ENCODE measurements at regions not wholly inside any gene's neighbourhood (a gene's known extent, or its start where the extent isn't known, plus 50 kb on each side); places are given as distances from the start of the nearest gene placed in this dataset.

DNA sequence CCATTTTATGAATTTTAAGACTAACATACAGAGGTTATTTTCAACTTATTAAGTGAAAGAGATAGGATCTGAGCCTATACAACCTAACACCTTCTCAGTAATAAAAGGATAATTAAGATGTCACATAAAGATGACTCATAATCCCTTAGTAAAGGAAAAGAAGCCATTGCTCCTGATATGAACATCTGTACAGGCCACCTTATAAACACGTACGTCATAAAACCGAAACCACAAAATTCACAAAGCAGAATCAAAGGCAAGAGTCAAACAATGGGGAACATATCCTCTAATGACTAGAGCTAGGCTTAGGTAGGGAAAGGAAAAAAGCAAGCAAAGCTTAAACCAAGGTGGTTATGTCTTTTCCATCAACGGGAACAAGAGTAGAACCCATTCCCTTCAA, 103.5 kb downstream of the KCNA4 start:
- Mint-ChIP-seq H3K9me3 (peaks cover 0 to 11% (median 4%) of the 10 kb centered on the region in 7 donors), H3K27ac (no peak overlapping the region), H3K4me1 (no peaks in the 10 kb centered on the region), H3K4me3 (no peak overlapping the region), H3K36me3 (no peaks in the 10 kb centered on the region), H3K27me3 (no peaks in the 10 kb centered on the region)
- no peaks in the 10 kb centered on the region for H3K9me3 ChIP-seq (ENCODE audit: control insufficient read depth in 2 of 2, low read length in 2 of 2)
- no peaks in the 10 kb centered on the region for H3K4me1 ChIP-seq (ENCODE audit: control insufficient read depth, insufficient read depth, low read length, poor library complexity, severe bottlenecking)
- no peaks in the 10 kb centered on the region for H3K36me3 ChIP-seq (ENCODE audit: control insufficient read depth, insufficient read depth, low read length)
- no peaks in the 10 kb centered on the region for H3K27me3 ChIP-seq (ENCODE audit: control insufficient read depth, insufficient read depth, low read length)
- no peak overlapping the region for H3K4me3 ChIP-seq (ENCODE audit: low read depth, low read length)
- no peak for ATAC-seq (ENCODE audit: low read depth in 2 of 2)
- no peak for DNase-seq
- H3K27ac ChIP-seq (ENCODE audit: insufficient read depth, low read length, poor library complexity, severe bottlenecking), result no peak overlapping the region

DNA sequence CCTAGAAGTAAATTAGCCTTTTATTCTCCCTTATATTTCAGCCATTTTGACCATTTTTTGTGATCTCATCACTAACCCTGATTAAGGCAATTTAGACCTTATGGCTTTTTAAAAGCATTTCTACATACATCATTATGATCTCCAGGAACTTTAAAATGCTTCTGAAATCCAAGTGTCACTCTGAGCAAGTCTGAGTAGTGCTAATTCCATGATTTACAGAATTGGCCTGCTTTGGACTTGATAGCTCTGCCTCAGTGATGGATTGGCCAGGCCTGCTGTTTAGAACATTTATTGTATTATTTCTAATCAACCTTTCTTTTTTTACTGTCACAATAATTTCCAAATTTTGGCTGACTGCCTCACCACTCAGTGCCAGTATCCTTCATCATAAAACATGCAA, 116.4 kb downstream of the KCNA4 start:
- peaks cover 2% of the 10 kb centered on the region for H3K36me3 Mint-ChIP-seq

GRCh38 chr11:29879560-29879959, 137.3 kb downstream of the KCNA4 start:
- no peak overlapping the region for H3K4me3 Mint-ChIP-seq
- H3K9me3 Mint-ChIP-seq, result peaks cover 0 to 18% (median 7%) of the 10 kb centered on the region in 7 donors
- H3K27me3 Mint-ChIP-seq, result no peaks in the 10 kb centered on the region
- ATAC-seq (ENCODE audit: low read depth in 2 of 2) (no peak), DNase-seq (no peak)
- no peak overlapping the region for H3K27ac ChIP-seq (ENCODE audit: insufficient read depth, low read length, poor library complexity, severe bottlenecking)
- no peaks in the 10 kb centered on the region for H3K4me1 ChIP-seq (ENCODE audit: control insufficient read depth, insufficient read depth, low read length, poor library complexity, severe bottlenecking)
- no peaks in the 10 kb centered on the region for H3K27me3 ChIP-seq (ENCODE audit: control insufficient read depth, insufficient read depth, low read length)
- H3K36me3 ChIP-seq (ENCODE audit: control insufficient read depth, insufficient read depth, low read length), result no peaks in the 10 kb centered on the region
- no peaks in the 10 kb centered on the region for H3K9me3 ChIP-seq (ENCODE audit: control insufficient read depth in 2 of 2, low read length in 2 of 2)
- no peaks in the 10 kb centered on the region for H3K36me3 Mint-ChIP-seq
- no peak overlapping the region for H3K27ac Mint-ChIP-seq
- no peaks in the 10 kb centered on the region for H3K4me1 Mint-ChIP-seq
- no peak overlapping the region for H3K4me3 ChIP-seq (ENCODE audit: low read depth, low read length)

More for the DNA sequence above, 116.4 kb downstream of the KCNA4 start:
- Histone ChIP-seq H3K9me3 (ENCODE audit: control insufficient read depth in 2 of 2, low read length in 2 of 2) (peaks cover 0 to 2% of the 10 kb centered on the region in 2 experiments), H3K27ac (ENCODE audit: insufficient read depth, low read length, poor library complexity, severe bottlenecking) (no peak overlapping the region), H3K4me1 (ENCODE audit: control insufficient read depth, insufficient read depth, low read length, poor library complexity, severe bottlenecking) (no peaks in the 10 kb centered on the region), H3K4me3 (ENCODE audit: low read depth, low read length) (no peak overlapping the region), H3K36me3 (ENCODE audit: control insufficient read depth, insufficient read depth, low read length) (no peaks in the 10 kb centered on the region), H3K27me3 (ENCODE audit: control insufficient read depth, insufficient read depth, low read length) (no peaks in the 10 kb centered on the region)
- H3K27ac Mint-ChIP-seq, result no peak overlapping the region
- H3K9me3 Mint-ChIP-seq, result peaks cover 0 to 22% (median 6%) of the 10 kb centered on the region in 7 donors
- DNase-seq (no peak), ATAC-seq (ENCODE audit: low read depth in 2 of 2) (no peak)
- no peak overlapping the region for H3K4me3 Mint-ChIP-seq
- H3K27me3 Mint-ChIP-seq, result no peaks in the 10 kb centered on the region
- H3K4me1 Mint-ChIP-seq, result no peaks in the 10 kb centered on the region

GRCh38 chr11:29876192-29876591, 140.6 kb downstream of the KCNA4 start:
- no peaks in the 10 kb centered on the region for H3K27me3 Mint-ChIP-seq
- Histone ChIP-seq H3K4me3 (ENCODE audit: low read depth, low read length) (no peak overlapping the region), H3K9me3 (ENCODE audit: control insufficient read depth in 2 of 2, low read length in 2 of 2) (no peaks in the 10 kb centered on the region), H3K27ac (ENCODE audit: insufficient read depth, low read length, poor library complexity, severe bottlenecking) (no peak overlapping the region), H3K27me3 (ENCODE audit: control insufficient read depth, insufficient read depth, low read length) (no peaks in the 10 kb centered on the region), H3K36me3 (ENCODE audit: control insufficient read depth, insufficient read depth, low read length) (no peaks in the 10 kb centered on the region), H3K4me1 (ENCODE audit: control insufficient read depth, insufficient read depth, low read length, poor library complexity, severe bottlenecking) (no peaks in the 10 kb centered on the region)
- H3K27ac Mint-ChIP-seq, result no peak overlapping the region
- no peaks in the 10 kb centered on the region for H3K4me1 Mint-ChIP-seq
- H3K9me3 Mint-ChIP-seq, result peaks cover 0 to 39% (median 10%) of the 10 kb centered on the region in 7 donors
- DNase-seq, result no peak
- no peaks in the 10 kb centered on the region for H3K36me3 Mint-ChIP-seq
- no peak overlapping the region for H3K4me3 Mint-ChIP-seq
- no peak for ATAC-seq (ENCODE audit: low read depth in 2 of 2)

DNA sequence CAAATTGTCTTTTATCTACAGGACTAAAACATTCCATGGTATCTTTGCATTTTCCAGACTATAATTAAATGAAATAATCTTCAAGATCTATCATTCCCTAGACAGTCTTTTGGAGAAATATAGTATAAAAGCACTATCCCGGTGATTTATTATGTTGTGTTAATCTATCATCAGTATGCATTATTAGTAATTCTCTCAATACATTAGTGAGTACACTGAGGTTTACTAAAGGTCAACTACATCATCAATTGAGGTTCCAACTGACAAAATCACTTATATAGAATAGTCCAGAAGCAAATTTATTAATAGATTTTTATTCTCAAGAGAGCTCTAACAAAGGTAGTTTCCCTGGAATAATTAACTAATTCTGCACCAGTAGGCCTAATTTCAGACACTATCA, 169.6 kb downstream of the KCNA4 start:
- no peak overlapping the region for H3K27ac ChIP-seq (ENCODE audit: insufficient read depth, low read length, poor library complexity, severe bottlenecking)
- H3K27me3 ChIP-seq (ENCODE audit: control insufficient read depth, insufficient read depth, low read length), result no peaks in the 10 kb centered on the region
- ATAC-seq (ENCODE audit: low read depth in 2 of 2) (no peak), DNase-seq (no peak)
- no peak overlapping the region for H3K27ac Mint-ChIP-seq
- no peak overlapping the region for H3K4me3 ChIP-seq (ENCODE audit: low read depth, low read length)
- no peaks in the 10 kb centered on the region for H3K36me3 ChIP-seq (ENCODE audit: control insufficient read depth, insufficient read depth, low read length)
- no peaks in the 10 kb centered on the region for H3K4me1 Mint-ChIP-seq
- H3K4me1 ChIP-seq (ENCODE audit: control insufficient read depth, insufficient read depth, low read length, poor library complexity, severe bottlenecking), result no peaks in the 10 kb centered on the region
- no peak overlapping the region for H3K4me3 Mint-ChIP-seq
- H3K9me3 Mint-ChIP-seq, result peaks cover 2 to 18% (median 5%) of the 10 kb centered on the region in 7 donors
- H3K36me3 Mint-ChIP-seq, result no peaks in the 10 kb centered on the region
- H3K27me3 Mint-ChIP-seq, result no peaks in the 10 kb centered on the region
- H3K9me3 ChIP-seq (ENCODE audit: control insufficient read depth in 2 of 2, low read length in 2 of 2), result no peaks in the 10 kb centered on the region

DNA sequence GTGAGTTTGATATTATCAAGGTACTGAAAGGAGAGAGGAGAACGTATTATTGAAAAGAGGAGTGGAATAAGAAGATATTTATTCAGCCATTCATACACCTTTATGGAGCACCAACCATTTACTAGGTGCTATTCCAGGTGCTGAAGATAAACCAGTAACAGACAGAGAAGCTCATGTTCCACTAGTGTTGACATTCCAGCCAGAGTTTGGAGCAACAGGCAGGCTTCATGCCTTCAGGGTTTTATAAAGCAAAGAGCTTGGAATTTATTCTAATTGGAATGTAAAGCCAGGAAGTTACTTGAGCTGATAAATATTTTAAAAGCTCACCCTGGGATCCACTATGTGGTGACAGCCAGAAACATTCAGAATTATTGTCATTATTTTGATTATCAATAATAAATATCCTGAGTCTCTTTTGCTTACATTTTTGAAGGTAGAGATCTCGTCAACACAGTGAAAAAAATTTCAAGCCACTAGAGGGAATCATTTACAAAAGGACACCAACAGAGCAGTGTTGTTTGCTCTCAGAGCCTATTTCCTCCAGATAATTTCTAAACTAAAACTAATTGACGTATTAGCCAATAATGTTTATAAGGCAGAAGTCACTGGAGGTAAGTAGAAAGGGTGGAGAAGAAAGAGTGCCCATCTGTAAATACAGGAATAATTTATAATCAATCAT, 172.0 kb downstream of the KCNA4 start:
- Mint-ChIP-seq H3K9me3 (peaks cover 0 to 8% (median 5%) of the 10 kb centered on the region in 7 donors), H3K27ac (no peak overlapping the region), H3K27me3 (no peaks in the 10 kb centered on the region), H3K4me1 (no peaks in the 10 kb centered on the region), H3K36me3 (no peaks in the 10 kb centered on the region), H3K4me3 (no peak overlapping the region)
- Histone ChIP-seq H3K36me3 (ENCODE audit: control insufficient read depth, insufficient read depth, low read length) (no peaks in the 10 kb centered on the region), H3K27me3 (ENCODE audit: control insufficient read depth, insufficient read depth, low read length) (no peaks in the 10 kb centered on the region), H3K27ac (ENCODE audit: insufficient read depth, low read length, poor library complexity, severe bottlenecking) (no peak overlapping the region), H3K4me1 (ENCODE audit: control insufficient read depth, insufficient read depth, low read length, poor library complexity, severe bottlenecking) (no peaks in the 10 kb centered on the region), H3K4me3 (ENCODE audit: low read depth, low read length) (no peak overlapping the region), H3K9me3 (ENCODE audit: control insufficient read depth in 2 of 2, low read length in 2 of 2) (no peaks in the 10 kb centered on the region)
- DNase-seq (no peak), ATAC-seq (ENCODE audit: low read depth in 2 of 2) (no peak)

- H3K4me1 Mint-ChIP-seq, result no peaks in the 10 kb centered on the region
- peaks cover 0 to 5% (median 3%) of the 10 kb centered on the region in 7 donors for H3K9me3 Mint-ChIP-seq
- Histone ChIP-seq H3K9me3 (ENCODE audit: control insufficient read depth in 2 of 2, low read length in 2 of 2) (no peaks in the 10 kb centered on the region), H3K4me3 (ENCODE audit: low read depth, low read length) (no peak overlapping the region), H3K27ac (ENCODE audit: insufficient read depth, low read length, poor library complexity, severe bottlenecking) (no peak overlapping the region), H3K27me3 (ENCODE audit: control insufficient read depth, insufficient read depth, low read length) (no peaks in the 10 kb centered on the region), H3K36me3 (ENCODE audit: control insufficient read depth, insufficient read depth, low read length) (no peaks in the 10 kb centered on the region), H3K4me1 (ENCODE audit: control insufficient read depth, insufficient read depth, low read length, poor library complexity, severe bottlenecking) (no peaks in the 10 kb centered on the region)
- no peaks in the 10 kb centered on the region for H3K27me3 Mint-ChIP-seq
- ATAC-seq (ENCODE audit: low read depth in 2 of 2) (no peak), DNase-seq (no peak)
- H3K36me3 Mint-ChIP-seq, result no peaks in the 10 kb centered on the region
- no peak overlapping the region for H3K4me3 Mint-ChIP-seq
- H3K27ac Mint-ChIP-seq, result no peak overlapping the region
Measured at GRCh38 chr11:29844031-29844430, 172.8 kb downstream of the KCNA4 start.

GRCh38 chr11:29842061-29842460, 174.8 kb downstream of the KCNA4 start:
- no peaks in the 10 kb centered on the region for H3K27me3 ChIP-seq (ENCODE audit: control insufficient read depth, insufficient read depth, low read length)
- H3K9me3 ChIP-seq (ENCODE audit: control insufficient read depth in 2 of 2, low read length in 2 of 2), result no peaks in the 10 kb centered on the region
- no peak overlapping the region for H3K4me3 Mint-ChIP-seq
- DNase-seq, result no peak
- H3K36me3 Mint-ChIP-seq, result no peaks in the 10 kb centered on the region
- no peaks in the 10 kb centered on the region for H3K4me1 Mint-ChIP-seq
- no peak overlapping the region for H3K4me3 ChIP-seq (ENCODE audit: low read depth, low read length)
- no peaks in the 10 kb centered on the region for H3K27me3 Mint-ChIP-seq
- ATAC-seq (ENCODE audit: low read depth in 2 of 2), result no peak
- no peak overlapping the region for H3K27ac Mint-ChIP-seq
- peaks cover 0 to 8% (median 2%) of the 10 kb centered on the region in 7 donors for H3K9me3 Mint-ChIP-seq
- H3K4me1 ChIP-seq (ENCODE audit: control insufficient read depth, insufficient read depth, low read length, poor library complexity, severe bottlenecking), result no peaks in the 10 kb centered on the region
- H3K36me3 ChIP-seq (ENCODE audit: control insufficient read depth, insufficient read depth, low read length), result no peaks in the 10 kb centered on the region
- H3K27ac ChIP-seq (ENCODE audit: insufficient read depth, low read length, poor library complexity, severe bottlenecking), result no peak overlapping the region
